MM.1S (cell line): ENCODE measurements at regions not wholly inside any gene's neighbourhood (a gene's known extent, or its start where the extent isn't known, plus 50 kb on each side); places are given as distances from the start of the nearest gene placed in this dataset.

Source experiments
- EZH2 ChIP-seq: fragments of 300-600 bp; sonication (generic); optimal IDR thresholded peaks from 2 replicates; pipeline ENCODE3; 2017; ENCODE audit warnings: low read depth, mild to moderate bottlenecking, antibody characterized with exemption, low read length, mixed read lengths
- TF ChIP-seq, protein P1 (sequence below): fragments of 300-600 bp; sonication (generic); IDR thresholded peaks from 2 replicates; pipeline ENCODE4 v1.5.1; 2016; ENCODE audit warnings: antibody characterized with exemption, low read length, mixed read lengths

DNA sequence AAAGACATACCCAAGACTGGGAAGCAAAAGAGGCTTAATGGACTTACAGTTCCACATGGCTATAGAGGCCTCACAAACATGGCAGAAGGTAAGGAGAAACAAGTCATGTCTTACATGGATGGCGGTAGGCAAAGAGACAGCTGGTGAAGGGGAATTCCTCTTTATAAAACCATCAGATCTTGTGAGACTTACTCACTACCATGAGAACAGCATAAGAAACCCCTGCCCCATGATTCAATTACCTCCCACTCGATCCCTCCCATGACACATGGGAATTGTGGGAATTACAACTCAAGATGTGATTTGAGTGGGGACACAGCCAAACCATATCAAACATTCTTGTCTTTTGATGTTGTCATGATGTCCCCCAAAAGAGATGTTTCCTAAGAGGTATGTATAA is 103.3 kb downstream of the DUSP10 start:
- TF ChIP-seq, protein P1, sequence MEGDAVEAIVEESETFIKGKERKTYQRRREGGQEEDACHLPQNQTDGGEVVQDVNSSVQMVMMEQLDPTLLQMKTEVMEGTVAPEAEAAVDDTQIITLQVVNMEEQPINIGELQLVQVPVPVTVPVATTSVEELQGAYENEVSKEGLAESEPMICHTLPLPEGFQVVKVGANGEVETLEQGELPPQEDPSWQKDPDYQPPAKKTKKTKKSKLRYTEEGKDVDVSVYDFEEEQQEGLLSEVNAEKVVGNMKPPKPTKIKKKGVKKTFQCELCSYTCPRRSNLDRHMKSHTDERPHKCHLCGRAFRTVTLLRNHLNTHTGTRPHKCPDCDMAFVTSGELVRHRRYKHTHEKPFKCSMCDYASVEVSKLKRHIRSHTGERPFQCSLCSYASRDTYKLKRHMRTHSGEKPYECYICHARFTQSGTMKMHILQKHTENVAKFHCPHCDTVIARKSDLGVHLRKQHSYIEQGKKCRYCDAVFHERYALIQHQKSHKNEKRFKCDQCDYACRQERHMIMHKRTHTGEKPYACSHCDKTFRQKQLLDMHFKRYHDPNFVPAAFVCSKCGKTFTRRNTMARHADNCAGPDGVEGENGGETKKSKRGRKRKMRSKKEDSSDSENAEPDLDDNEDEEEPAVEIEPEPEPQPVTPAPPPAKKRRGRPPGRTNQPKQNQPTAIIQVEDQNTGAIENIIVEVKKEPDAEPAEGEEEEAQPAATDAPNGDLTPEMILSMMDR: no peak
- TF ChIP-seq EZH2: no peak
